ENCODE measurements at regions not wholly inside any gene's neighbourhood (a gene's known extent, or its start where the extent isn't known, plus 50 kb on each side); places are given as distances from the start of the nearest gene placed in this dataset.

- H3K27ac Mint-ChIP-seq = no peak overlapping the region
- Histone ChIP-seq H2AFZ (no peak overlapping the region), H3K9me2 (ENCODE audit: insufficient read depth) (no peaks in the 10 kb centered on the region), H3K4me1 (ENCODE audit: insufficient read depth) (no peaks in the 10 kb centered on the region), H3K79me2 (replicated peaks; ENCODE audit: insufficient read depth) (no peaks in the 10 kb centered on the region), H3K36me3 (ENCODE audit: insufficient read depth) (no peaks in the 10 kb centered on the region), H3K27ac (ENCODE audit: low read depth) (no peak overlapping the region), H3F3A (replicated peaks; ENCODE audit: low read depth) (no peaks in the 10 kb centered on the region), H3K27me3 (ENCODE audit: insufficient read depth) (no peaks in the 10 kb centered on the region), H3K4me2 (no peak overlapping the region), H4K20me1 (replicated peaks; ENCODE audit: insufficient read depth) (no peaks in the 10 kb centered on the region), H3K4me3 (no peak overlapping the region)
- DNase-seq (ENCODE audit: low spot score) (no peak), ATAC-seq (no peak)
- H3K4me3 Mint-ChIP-seq = no peak overlapping the region
- no peaks in the 10 kb centered on the region for H3K27me3 Mint-ChIP-seq (ENCODE audit: insufficient read depth, low read depth, poor library complexity)
- no peak for TF ChIP-seq ZNF114 (CRISPR knock-in tag; IDR thresholded peaks at IDR 0.05)
- no peak for TF ChIP-seq STAT1 (IDR thresholded peaks at IDR 0.05; ENCODE audit: unreplicated experiment)
- TF ChIP-seq EZH2phosphoT487 (IDR thresholded peaks at IDR 0.05; ENCODE audit: unreplicated experiment) = no peak
- no peak for TF ChIP-seq CREB1 (CRISPR knock-in tag; IDR thresholded peaks at IDR 0.05; ENCODE audit: low read depth)
- no peak for TF ChIP-seq NANOG (IDR thresholded peaks at IDR 0.05; ENCODE audit: borderline replicate concordance)
- no peak for TF ChIP-seq EZH2 (IDR thresholded peaks at IDR 0.05; ENCODE audit: low read depth, unreplicated experiment)
- no peak for TF ChIP-seq ZNF331 (CRISPR knock-in tag; IDR thresholded peaks at IDR 0.05; ENCODE audit: low read depth)
- TF ChIP-seq ETS1 (IDR thresholded peaks at IDR 0.05) = no peak
- no peak for TF ChIP-seq JUNB (IDR thresholded peaks at IDR 0.05; ENCODE audit: unreplicated experiment)
- no peak for TF ChIP-seq POLR2AphosphoS5 (IDR thresholded peaks at IDR 0.05; ENCODE audit: low read depth)
- TF ChIP-seq REST (IDR thresholded peaks at IDR 0.05; ENCODE audit: unreplicated experiment) = no peak
- TF ChIP-seq, protein P1, sequence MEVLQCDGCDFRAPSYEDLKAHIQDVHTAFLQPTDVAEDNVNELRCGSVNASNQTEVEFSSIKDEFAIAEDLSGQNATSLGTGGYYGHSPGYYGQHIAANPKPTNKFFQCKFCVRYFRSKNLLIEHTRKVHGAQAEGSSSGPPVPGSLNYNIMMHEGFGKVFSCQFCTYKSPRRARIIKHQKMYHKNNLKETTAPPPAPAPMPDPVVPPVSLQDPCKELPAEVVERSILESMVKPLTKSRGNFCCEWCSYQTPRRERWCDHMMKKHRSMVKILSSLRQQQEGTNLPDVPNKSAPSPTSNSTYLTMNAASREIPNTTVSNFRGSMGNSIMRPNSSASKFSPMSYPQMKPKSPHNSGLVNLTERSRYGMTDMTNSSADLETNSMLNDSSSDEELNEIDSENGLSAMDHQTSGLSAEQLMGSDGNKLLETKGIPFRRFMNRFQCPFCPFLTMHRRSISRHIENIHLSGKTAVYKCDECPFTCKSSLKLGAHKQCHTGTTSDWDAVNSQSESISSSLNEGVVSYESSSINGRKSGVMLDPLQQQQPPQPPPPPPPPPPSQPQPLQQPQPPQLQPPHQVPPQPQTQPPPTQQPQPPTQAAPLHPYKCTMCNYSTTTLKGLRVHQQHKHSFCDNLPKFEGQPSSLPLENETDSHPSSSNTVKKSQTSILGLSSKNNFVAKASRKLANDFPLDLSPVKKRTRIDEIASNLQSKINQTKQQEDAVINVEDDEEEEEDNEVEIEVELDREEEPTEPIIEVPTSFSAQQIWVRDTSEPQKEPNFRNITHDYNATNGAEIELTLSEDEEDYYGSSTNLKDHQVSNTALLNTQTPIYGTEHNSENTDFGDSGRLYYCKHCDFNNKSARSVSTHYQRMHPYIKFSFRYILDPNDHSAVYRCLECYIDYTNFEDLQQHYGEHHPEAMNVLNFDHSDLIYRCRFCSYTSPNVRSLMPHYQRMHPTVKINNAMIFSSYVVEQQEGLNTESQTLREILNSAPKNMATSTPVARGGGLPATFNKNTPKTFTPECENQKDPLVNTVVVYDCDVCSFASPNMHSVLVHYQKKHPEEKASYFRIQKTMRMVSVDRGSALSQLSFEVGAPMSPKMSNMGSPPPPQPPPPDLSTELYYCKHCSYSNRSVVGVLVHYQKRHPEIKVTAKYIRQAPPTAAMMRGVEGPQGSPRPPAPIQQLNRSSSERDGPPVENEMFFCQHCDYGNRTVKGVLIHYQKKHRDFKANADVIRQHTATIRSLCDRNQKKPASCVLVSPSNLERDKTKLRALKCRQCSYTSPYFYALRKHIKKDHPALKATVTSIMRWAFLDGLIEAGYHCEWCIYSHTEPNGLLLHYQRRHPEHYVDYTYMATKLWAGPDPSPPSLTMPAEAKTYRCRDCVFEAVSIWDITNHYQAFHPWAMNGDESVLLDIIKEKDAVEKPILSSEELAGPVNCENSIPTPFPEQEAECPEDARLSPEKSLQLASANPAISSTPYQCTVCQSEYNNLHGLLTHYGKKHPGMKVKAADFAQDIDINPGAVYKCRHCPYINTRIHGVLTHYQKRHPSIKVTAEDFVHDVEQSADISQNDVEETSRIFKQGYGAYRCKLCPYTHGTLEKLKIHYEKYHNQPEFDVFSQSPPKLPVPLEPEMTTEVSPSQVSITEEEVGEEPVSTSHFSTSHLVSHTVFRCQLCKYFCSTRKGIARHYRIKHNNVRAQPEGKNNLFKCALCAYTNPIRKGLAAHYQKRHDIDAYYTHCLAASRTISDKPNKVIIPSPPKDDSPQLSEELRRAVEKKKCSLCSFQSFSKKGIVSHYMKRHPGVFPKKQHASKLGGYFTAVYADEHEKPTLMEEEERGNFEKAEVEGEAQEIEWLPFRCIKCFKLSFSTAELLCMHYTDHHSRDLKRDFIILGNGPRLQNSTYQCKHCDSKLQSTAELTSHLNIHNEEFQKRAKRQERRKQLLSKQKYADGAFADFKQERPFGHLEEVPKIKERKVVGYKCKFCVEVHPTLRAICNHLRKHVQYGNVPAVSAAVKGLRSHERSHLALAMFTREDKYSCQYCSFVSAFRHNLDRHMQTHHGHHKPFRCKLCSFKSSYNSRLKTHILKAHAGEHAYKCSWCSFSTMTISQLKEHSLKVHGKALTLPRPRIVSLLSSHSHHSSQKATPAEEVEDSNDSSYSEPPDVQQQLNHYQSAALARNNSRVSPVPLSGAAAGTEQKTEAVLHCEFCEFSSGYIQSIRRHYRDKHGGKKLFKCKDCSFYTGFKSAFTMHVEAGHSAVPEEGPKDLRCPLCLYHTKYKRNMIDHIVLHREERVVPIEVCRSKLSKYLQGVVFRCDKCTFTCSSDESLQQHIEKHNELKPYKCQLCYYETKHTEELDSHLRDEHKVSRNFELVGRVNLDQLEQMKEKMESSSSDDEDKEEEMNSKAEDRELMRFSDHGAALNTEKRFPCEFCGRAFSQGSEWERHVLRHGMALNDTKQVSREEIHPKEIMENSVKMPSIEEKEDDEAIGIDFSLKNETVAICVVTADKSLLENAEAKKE (CRISPR knock-in tag; IDR thresholded peaks at IDR 0.05) = no peak
- TF ChIP-seq, protein P2, sequence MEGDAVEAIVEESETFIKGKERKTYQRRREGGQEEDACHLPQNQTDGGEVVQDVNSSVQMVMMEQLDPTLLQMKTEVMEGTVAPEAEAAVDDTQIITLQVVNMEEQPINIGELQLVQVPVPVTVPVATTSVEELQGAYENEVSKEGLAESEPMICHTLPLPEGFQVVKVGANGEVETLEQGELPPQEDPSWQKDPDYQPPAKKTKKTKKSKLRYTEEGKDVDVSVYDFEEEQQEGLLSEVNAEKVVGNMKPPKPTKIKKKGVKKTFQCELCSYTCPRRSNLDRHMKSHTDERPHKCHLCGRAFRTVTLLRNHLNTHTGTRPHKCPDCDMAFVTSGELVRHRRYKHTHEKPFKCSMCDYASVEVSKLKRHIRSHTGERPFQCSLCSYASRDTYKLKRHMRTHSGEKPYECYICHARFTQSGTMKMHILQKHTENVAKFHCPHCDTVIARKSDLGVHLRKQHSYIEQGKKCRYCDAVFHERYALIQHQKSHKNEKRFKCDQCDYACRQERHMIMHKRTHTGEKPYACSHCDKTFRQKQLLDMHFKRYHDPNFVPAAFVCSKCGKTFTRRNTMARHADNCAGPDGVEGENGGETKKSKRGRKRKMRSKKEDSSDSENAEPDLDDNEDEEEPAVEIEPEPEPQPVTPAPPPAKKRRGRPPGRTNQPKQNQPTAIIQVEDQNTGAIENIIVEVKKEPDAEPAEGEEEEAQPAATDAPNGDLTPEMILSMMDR (conservative IDR thresholded peaks at IDR 0.05; ENCODE audit: low read depth in 2 of 2) = no peak
- no peaks in the 10 kb centered on the region for H3K36me3 Mint-ChIP-seq (ENCODE audit: low read depth)
- H3K9me3 Mint-ChIP-seq = no peaks in the 10 kb centered on the region
- H3K4me1 Mint-ChIP-seq = no peaks in the 10 kb centered on the region
These were observed 1482.1 kb upstream of the MIR17HG start for GRCh38 chr13:89865164-89866064.

Measured in GM23338 (cell line).